Gastroesophageal sphincter (tissue), 4 donors: ENCODE measurements at regions not wholly inside any gene's neighbourhood (a gene's known extent, or its start where the extent isn't known, plus 50 kb on each side); places are given as distances from the start of the nearest gene placed in this dataset.
"Not testable (repeated sequence)": the region's sequence is repeated elsewhere in the genome, so short reads cannot be mapped to it uniquely, and the experiment has no call there.

ENCODE experiments used
- ATAC-seq: fragments of 150-250 bp; one replicate; pipeline ENCODE4 v1.9.1; 2016; ENCODE audit warnings: mild to moderate bottlenecking, moderate library complexity
- H3K27ac ChIP-seq, 4 donors: fragments of 200-600 bp; sonication (generic) in 3 of 4; 1 replicate in 3 of 4; 2 replicates in 1 of 4; pipeline ENCODE4 v1.5.1; 2016 to 2019
- H3K27me3 ChIP-seq: fragments of 200-600 bp; sonication (generic); one replicate; pipeline ENCODE4 v1.5.1; 2019
- H3K36me3 ChIP-seq, 2 donors: fragments of 200-600 bp; sonication (generic); one replicate each; pipeline ENCODE4 v1.5.1; 2019; ENCODE audit warnings: control low read depth in 1 of 2
- H3K4me1 ChIP-seq, 3 donors: fragments of 200-600 bp; sonication (generic); 1 replicate in 2 of 3; 2 replicates in 1 of 3; pipeline ENCODE4 v1.5.1; 2016 to 2019; ENCODE audit warnings: control low read depth in 2 of 3
- H3K4me3 ChIP-seq, 2 donors: fragments of 200-600 bp; sonication (generic); one replicate each; pipeline ENCODE4 v1.5.1; 2019; ENCODE audit warnings: mild to moderate bottlenecking in 1 of 2, moderate library complexity in 1 of 2
- H3K9me3 ChIP-seq, 3 donors: fragments of 200-600 bp; sonication (generic); one replicate each; pipeline ENCODE4 v1.5.1; 2017 to 2019; ENCODE audit warnings: control low read depth in 2 of 3
- EP300 ChIP-seq: sonication (generic); formaldehyde crosslinking; IDR thresholded peaks from one replicate; pipeline ENCODE4 v1.6.1; 2017; ENCODE audit warnings: antibody characterized with exemption, mild to moderate bottlenecking
- POLR2A ChIP-seq, 2 donors: fragments of 450-650 bp; IDR thresholded peaks; one replicate each; pipeline ENCODE4 v1.6.1; 2017; ENCODE audit warnings: antibody characterized with exemption in 2 of 2, mild to moderate bottlenecking in 2 of 2, moderate library complexity in 1 of 2
- POLR2AphosphoS5 ChIP-seq: sonication (generic); formaldehyde crosslinking; IDR thresholded peaks from one replicate; pipeline ENCODE4 v1.6.1; 2017; ENCODE audit warnings: antibody characterized with exemption
- WGBS, 2 donors: methylation state at CpG; one replicate each; pipeline ENCODE4 v1.1.5; 2018; ENCODE audit warnings: low coverage in 1 of 2; 5-methylcytosine and 5-hydroxymethylcytosine counted together
- TF ChIP-seq, protein P1 (sequence below), 4 experiments: fragments of 200-600 bp in 2 of 4; fragments of 450-650 bp in 2 of 4; sonication (generic) in 1 of 4; IDR thresholded peaks; one replicate each; pipeline ENCODE4 v1.5.1; 2017 to 2019; ENCODE audit warnings: antibody characterized with exemption in 4 of 4, mild to moderate bottlenecking in 2 of 4, moderate library complexity in 2 of 4

DNA sequence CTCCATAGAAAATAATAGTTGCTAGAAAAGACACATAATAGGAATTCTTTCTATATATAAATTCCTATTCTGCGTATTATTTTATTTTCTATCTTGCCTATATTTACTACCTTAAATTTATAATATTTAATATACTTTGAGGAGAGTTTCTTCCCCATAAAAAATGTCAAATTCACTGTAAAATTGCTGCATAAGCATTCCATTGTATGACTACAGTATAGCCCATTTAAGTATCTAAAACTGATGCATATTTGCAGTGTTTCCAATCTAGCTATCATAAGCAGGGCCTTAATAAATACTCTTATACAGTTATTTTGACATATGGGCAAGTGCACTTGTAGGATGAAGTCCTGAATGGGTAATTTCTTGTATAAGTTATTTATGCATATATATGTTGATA lies 1088.6 kb upstream of the EPHA6 start:
- no peaks in the 10 kb centered on the region for H3K36me3 ChIP-seq
- H3K4me3 ChIP-seq, result no peak overlapping the region
- no peak overlapping the region for H3K27ac ChIP-seq
- no peaks in the 10 kb centered on the region for H3K27me3 ChIP-seq
- no peaks in the 10 kb centered on the region for H3K9me3 ChIP-seq
- H3K4me1 ChIP-seq, result no peaks in the 10 kb centered on the region
- TF ChIP-seq, protein P1, sequence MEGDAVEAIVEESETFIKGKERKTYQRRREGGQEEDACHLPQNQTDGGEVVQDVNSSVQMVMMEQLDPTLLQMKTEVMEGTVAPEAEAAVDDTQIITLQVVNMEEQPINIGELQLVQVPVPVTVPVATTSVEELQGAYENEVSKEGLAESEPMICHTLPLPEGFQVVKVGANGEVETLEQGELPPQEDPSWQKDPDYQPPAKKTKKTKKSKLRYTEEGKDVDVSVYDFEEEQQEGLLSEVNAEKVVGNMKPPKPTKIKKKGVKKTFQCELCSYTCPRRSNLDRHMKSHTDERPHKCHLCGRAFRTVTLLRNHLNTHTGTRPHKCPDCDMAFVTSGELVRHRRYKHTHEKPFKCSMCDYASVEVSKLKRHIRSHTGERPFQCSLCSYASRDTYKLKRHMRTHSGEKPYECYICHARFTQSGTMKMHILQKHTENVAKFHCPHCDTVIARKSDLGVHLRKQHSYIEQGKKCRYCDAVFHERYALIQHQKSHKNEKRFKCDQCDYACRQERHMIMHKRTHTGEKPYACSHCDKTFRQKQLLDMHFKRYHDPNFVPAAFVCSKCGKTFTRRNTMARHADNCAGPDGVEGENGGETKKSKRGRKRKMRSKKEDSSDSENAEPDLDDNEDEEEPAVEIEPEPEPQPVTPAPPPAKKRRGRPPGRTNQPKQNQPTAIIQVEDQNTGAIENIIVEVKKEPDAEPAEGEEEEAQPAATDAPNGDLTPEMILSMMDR (IDR thresholded peaks at IDR 0.05), result no peak
- TF ChIP-seq POLR2A (IDR thresholded peaks at IDR 0.05) (no peak), EP300 (no peak), POLR2AphosphoS5 (no peak)
- WGBS, 2 donors, result 100% methylated on average over 1 of the region's 1 CpG
- no peak for ATAC-seq

DNA sequence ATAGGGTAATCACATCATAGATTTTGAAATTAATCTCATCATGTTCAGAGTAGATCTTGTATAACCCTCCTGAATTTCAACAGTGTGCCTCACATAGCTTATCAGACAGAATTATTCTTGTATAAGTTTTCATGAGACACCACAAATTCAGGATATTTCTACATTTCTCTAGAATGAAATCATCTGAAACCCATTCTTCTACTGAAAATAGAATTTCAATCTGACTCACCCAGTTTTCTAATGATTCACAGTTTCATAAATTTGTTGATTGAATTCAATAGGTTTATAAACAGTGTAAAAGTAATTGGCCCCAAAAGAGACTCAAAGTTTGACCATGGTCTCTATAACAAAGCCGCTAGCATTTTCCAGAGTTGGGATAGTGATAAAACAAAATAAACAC lies 1082.6 kb upstream of the EPHA6 start:
- Histone ChIP-seq H3K36me3 (no peaks in the 10 kb centered on the region), H3K27ac (no peak overlapping the region), H3K27me3 (no peaks in the 10 kb centered on the region), H3K4me3 (no peak overlapping the region), H3K4me1 (no peaks in the 10 kb centered on the region), H3K9me3 (no peaks in the 10 kb centered on the region)
- TF ChIP-seq POLR2AphosphoS5 (no peak), POLR2A (IDR thresholded peaks at IDR 0.05) (no peak), EP300 (no peak)
- TF ChIP-seq, protein P1 (IDR thresholded peaks at IDR 0.05), result no peak
- no peak for ATAC-seq
- WGBS, 2 donors, result 90 to 94% methylated on average over 1 of the region's 1 CpG

DNA sequence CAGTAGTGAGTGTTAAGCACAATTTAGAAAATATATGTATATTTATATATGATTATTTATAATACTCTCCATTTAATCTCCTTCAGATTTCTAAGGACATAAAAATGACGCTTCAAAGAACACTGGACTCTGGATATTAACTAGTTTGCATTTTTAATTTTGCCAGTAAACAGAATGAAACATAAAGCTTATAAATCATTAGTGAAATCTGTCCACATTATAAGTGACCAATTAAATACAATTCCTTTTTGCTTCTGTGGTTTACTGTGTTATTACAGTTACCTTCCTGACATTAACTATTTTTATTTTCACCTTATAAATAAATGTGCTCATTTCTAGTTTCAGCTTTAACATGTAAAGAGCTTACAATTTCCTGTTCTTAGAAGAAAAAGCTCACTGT lies 1081.1 kb upstream of the EPHA6 start:
- WGBS, 2 donors, result 35 to 50% methylated on average over 1 of the region's 1 CpG
- TF ChIP-seq, protein P1 (IDR thresholded peaks at IDR 0.05), result no peak
- TF ChIP-seq EP300 (no peak), POLR2AphosphoS5 (no peak), POLR2A (IDR thresholded peaks at IDR 0.05) (no peak)

DNA sequence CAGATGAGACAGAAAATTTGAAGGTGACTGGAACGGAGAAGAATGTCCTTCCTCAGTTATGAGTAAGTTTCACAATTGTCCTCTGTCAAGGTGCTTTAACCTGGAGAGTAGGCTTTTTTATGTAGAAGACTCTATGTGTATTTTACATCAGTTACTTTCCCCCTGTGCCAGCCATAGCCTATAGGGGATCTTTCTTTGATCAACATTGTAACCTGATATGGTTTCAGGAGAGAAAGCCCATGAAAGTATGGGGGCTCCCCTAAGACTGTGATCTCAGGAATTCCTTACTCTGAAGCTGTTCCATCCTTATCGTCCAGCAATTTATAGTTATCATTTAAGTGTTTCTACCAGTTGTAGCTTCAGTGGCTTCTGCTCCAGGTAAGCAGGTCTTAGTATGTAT lies 1076.3 kb upstream of the EPHA6 start:
- WGBS, 2 donors, result 58 to 76% methylated on average over 2 of the region's 2 CpGs
- ATAC-seq, result no peak
- Histone ChIP-seq H3K4me3 (no peak overlapping the region), H3K4me1 (no peaks in the 10 kb centered on the region), H3K27me3 (no peaks in the 10 kb centered on the region), H3K9me3 (no peaks in the 10 kb centered on the region), H3K27ac (no peak overlapping the region), H3K36me3 (no peaks in the 10 kb centered on the region)
- no peak for TF ChIP-seq POLR2A (IDR thresholded peaks at IDR 0.05)
- TF ChIP-seq, protein P1 (IDR thresholded peaks at IDR 0.05), result no peak
- TF ChIP-seq EP300, result no peak
- no peak for TF ChIP-seq POLR2AphosphoS5

More for the DNA sequence above, 1081.1 kb upstream of the EPHA6 start:
- no peak for ATAC-seq
- H3K4me1 ChIP-seq, result no peaks in the 10 kb centered on the region
- H3K9me3 ChIP-seq, result no peaks in the 10 kb centered on the region
- no peak overlapping the region for H3K4me3 ChIP-seq
- no peaks in the 10 kb centered on the region for H3K27me3 ChIP-seq
- H3K27ac ChIP-seq, result no peak overlapping the region
- no peaks in the 10 kb centered on the region for H3K36me3 ChIP-seq

DNA sequence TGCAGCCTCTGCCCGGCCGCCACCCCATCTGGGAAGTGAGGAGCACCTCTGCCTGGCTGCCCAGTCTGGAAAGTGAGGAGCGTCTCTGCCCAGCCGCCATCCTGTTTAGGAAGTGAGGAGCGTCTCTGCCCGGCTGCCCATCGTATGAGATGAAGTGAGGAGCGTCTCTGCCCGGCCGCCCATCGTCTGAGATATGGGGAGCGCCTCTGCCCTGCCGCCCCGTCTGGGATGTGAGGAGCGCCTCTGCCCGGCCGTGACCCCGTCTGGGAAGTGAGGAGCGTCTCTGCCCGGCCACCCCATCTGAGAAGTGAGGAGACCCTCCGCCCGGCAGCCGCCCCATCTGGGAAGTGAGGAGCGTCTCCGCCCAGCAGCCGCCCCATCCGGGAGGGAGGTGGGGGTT lies 1069.5 kb upstream of the EPHA6 start:
- not testable (repeated sequence) for H3K4me1 ChIP-seq, H3K36me3 ChIP-seq, H3K9me3 ChIP-seq, H3K4me3 ChIP-seq, H3K27ac ChIP-seq, H3K27me3 ChIP-seq, ATAC-seq
- no CpG with 5 or more reads among the region's 27 CpGs for WGBS, 2 donors

DNA sequence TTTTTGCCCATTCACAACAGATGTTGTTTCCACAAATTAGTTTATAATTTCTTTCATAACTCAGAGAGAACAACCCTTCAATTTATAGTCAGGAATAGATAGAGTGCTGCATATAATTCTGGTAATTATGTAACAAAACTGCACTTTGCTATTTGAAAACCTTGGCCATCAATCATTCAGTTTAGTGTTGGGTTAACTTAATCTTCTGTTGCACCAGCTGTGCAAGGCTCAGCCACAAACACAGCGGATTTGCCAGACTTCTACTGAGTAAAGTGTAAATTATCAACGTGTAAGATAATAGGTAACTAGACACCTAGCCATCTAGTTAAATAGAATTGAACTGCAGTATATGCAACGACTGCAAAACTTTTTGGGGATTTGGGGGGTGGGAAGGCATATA lies 1064.3 kb upstream of the EPHA6 start:
- Histone ChIP-seq H3K4me1 (no peaks in the 10 kb centered on the region), H3K36me3 (no peaks in the 10 kb centered on the region), H3K27ac (no peak overlapping the region), H3K27me3 (no peaks in the 10 kb centered on the region), H3K9me3 (no peaks in the 10 kb centered on the region), H3K4me3 (no peak overlapping the region)
- no peak for ATAC-seq
- TF ChIP-seq EP300 (no peak), POLR2A (IDR thresholded peaks at IDR 0.05) (no peak), POLR2AphosphoS5 (no peak)
- TF ChIP-seq, protein P1 (IDR thresholded peaks at IDR 0.05), result no peak
- 18 to 36% methylated on average over 3 of the region's 3 CpGs for WGBS, 2 donors
